HG03575 (cell line): ENCODE measurements at regions not wholly inside any gene's neighbourhood (a gene's known extent, or its start where the extent isn't known, plus 50 kb on each side); places are given as distances from the start of the nearest gene placed in this dataset.

Experiments used
- ATAC-seq: cut with Tn5 transposase; IDR thresholded peaks from one replicate; pipeline ENCODE4 v1.9.1; 2021; ENCODE audit not compliant: unreplicated experiment, insufficient number of reproducible peaks, low FRiP score; ENCODE audit errors: extremely low read depth

- ATAC-seq, result no peak
Observed at GRCh38 chr6:94045099-94045829, 625.9 kb upstream of the EPHA7 start.

- no peak for ATAC-seq
Observed at GRCh38 chr6:94041945-94042709, 622.8 kb upstream of the EPHA7 start.

GRCh38 chr6:94036024-94036423, 616.7 kb upstream of the EPHA7 start:
- no peak for ATAC-seq

- no peak for ATAC-seq
Observed at GRCh38 chr6:94027374-94027773, 608.0 kb upstream of the EPHA7 start.

- no peak for ATAC-seq
Observed at GRCh38 chr6:94026575-94026974, 607.2 kb upstream of the EPHA7 start.

GRCh38 chr6:94005835-94006234, 586.5 kb upstream of the EPHA7 start:
- ATAC-seq, result no peak

GRCh38 chr6:93992976-93993375, 573.6 kb upstream of the EPHA7 start:
- ATAC-seq, result no peak

GRCh38 chr6:93989630-93990029, 570.3 kb upstream of the EPHA7 start:
- no peak for ATAC-seq

- ATAC-seq, result no peak
Observed at GRCh38 chr6:93985953-93986352, 566.6 kb upstream of the EPHA7 start.

- no peak for ATAC-seq
Observed at GRCh38 chr6:93975159-93975558, 555.8 kb upstream of the EPHA7 start.

- ATAC-seq, result no peak
Observed at GRCh38 chr6:93974332-93974731, 555.0 kb upstream of the EPHA7 start.

GRCh38 chr6:93972791-93973190, 553.4 kb upstream of the EPHA7 start:
- ATAC-seq, result no peak

GRCh38 chr6:93970684-93971083, 551.3 kb upstream of the EPHA7 start:
- ATAC-seq, result no peak

GRCh38 chr6:93968126-93968525, 548.8 kb upstream of the EPHA7 start:
- ATAC-seq, result no peak

- no peak for ATAC-seq
Observed at GRCh38 chr6:93964926-93965325, 545.6 kb upstream of the EPHA7 start.

- no peak for ATAC-seq
Observed at GRCh38 chr6:93964321-93964720, 545.0 kb upstream of the EPHA7 start.

GRCh38 chr6:93962566-93962965, 543.2 kb upstream of the EPHA7 start:
- no peak for ATAC-seq

- no peak for ATAC-seq
Observed at GRCh38 chr6:93954584-93954983, 535.2 kb upstream of the EPHA7 start.

GRCh38 chr6:93943661-93944060, 524.3 kb upstream of the EPHA7 start:
- ATAC-seq, result no peak

- no peak for ATAC-seq
Observed at GRCh38 chr6:93940381-93940780, 521.0 kb upstream of the EPHA7 start.
